H1 (cell line): ENCODE measurements at regions not wholly inside any gene's neighbourhood (a gene's known extent, or its start where the extent isn't known, plus 50 kb on each side); places are given as distances from the start of the nearest gene placed in this dataset.

Experiments used
- CTCF ChIA-PET: fragments of 300-600 bp; sonication (Branson Sonifier 250); formaldehyde crosslinking; loops from one replicate; lab custom pipeline; 2021; ENCODE audit not compliant: partially characterized antibody; lab: Charles Lee
- POLR2A ChIA-PET: fragments of 300-600 bp; sonication (Branson Sonifier 250); formaldehyde crosslinking; loops from one replicate; lab custom pipeline; 2021; ENCODE audit warnings: inconsistent platforms; ENCODE audit not compliant: partially characterized antibody; lab: Charles Lee
- DNase-seq, 2 experiments: peaks; one replicate each; pipeline versions ENCODE4 v3.0.0 to v3.0.0-alpha.2; 2010 to 2022; ENCODE audit warnings: low spot score in 2 of 2, low read depth in 1 of 2, mixed read lengths in 1 of 2
- FAIRE-seq: peaks from 2 replicates; lab custom pipeline; 2011; peaks lifted over from hg19 to GRCh38; lab: Jason Lieb, UNC
- H2AFZ ChIP-seq: 2 replicates; pipeline ENCODE4 v1.8.1; 2012; ENCODE audit warnings: low read length, inconsistent platforms
- H2AK5ac ChIP-seq: 2 replicates; pipeline ENCODE4 v1.6.1; 2013; ENCODE audit warnings: low read depth, low read length
- H2BK120ac ChIP-seq: replicated peaks from 2 replicates; pipeline ENCODE3; 2013; ENCODE audit warnings: low read depth, low read length, inconsistent platforms
- H2BK12ac ChIP-seq: 2 replicates; pipeline ENCODE4 v1.6.1; 2013; ENCODE audit warnings: low read depth, low read length
- H2BK15ac ChIP-seq: 2 replicates; pipeline ENCODE4 v1.6.1; 2013; ENCODE audit warnings: low read length
- H2BK20ac ChIP-seq: 2 replicates; pipeline ENCODE4 v1.6.1; 2013; ENCODE audit warnings: low read length
- H2BK5ac ChIP-seq: 2 replicates; pipeline ENCODE4 v1.6.1; 2013; ENCODE audit warnings: low read depth, low read length
- H3K14ac ChIP-seq: 2 replicates; pipeline ENCODE4 v1.6.1; 2013; ENCODE audit warnings: inconsistent platforms; ENCODE audit not compliant: insufficient read length
- H3K18ac ChIP-seq: 2 replicates; pipeline ENCODE4 v1.6.1; 2013; ENCODE audit warnings: low read length; ENCODE audit errors: extremely low read depth
- H3K23ac ChIP-seq: 2 replicates; pipeline ENCODE4 v1.6.1; 2013; ENCODE audit warnings: inconsistent platforms; ENCODE audit not compliant: insufficient read length
- H3K23me2 ChIP-seq: 2 replicates; pipeline ENCODE4 v1.6.1; 2013; ENCODE audit warnings: low read depth, low read length
- H3K27ac ChIP-seq: 2 replicates; pipeline ENCODE4 v1.6.1; 2011; ENCODE audit warnings: low read depth, low read length, inconsistent platforms
- H3K27me3 ChIP-seq, 4 experiments: replicated peaks in 1 of 4; 1 replicate in 1 of 4; 2 replicates in 3 of 4; pipeline versions ENCODE4 v1.6.1 to v1.8.1; 2011 to 2013; ENCODE audit warnings: low read length in 3 of 4, mild to moderate bottlenecking in 3 of 4, inconsistent platforms in 2 of 4, mixed read lengths in 2 of 4, moderate library complexity in 1 of 4; ENCODE audit not compliant: control insufficient read depth in 3 of 4, insufficient read depth in 3 of 4; ENCODE audit errors: extremely low read depth in 1 of 4
- H3K36me3 ChIP-seq, 4 experiments: 2 replicates each; pipeline versions ENCODE4 v1.6.1 to v1.8.1; 2011 to 2013; ENCODE audit warnings: mild to moderate bottlenecking in 4 of 4, low read length in 3 of 4, moderate library complexity in 2 of 4, control low read depth in 1 of 4, inconsistent platforms in 1 of 4; ENCODE audit not compliant: insufficient read depth in 4 of 4, control insufficient read depth in 2 of 4
- H3K4ac ChIP-seq: replicated peaks from 2 replicates; pipeline ENCODE3; 2013; ENCODE audit warnings: low read length, low read depth, mixed read lengths, inconsistent platforms; ENCODE audit not compliant: insufficient read length
- H3K4me1 ChIP-seq, 4 experiments: replicated peaks in 1 of 4; 1 replicate in 1 of 4; 2 replicates in 3 of 4; pipeline versions ENCODE4 v1.6.1 to v1.8.1; 2011 to 2013; ENCODE audit warnings: low read length in 3 of 4, inconsistent platforms in 2 of 4, mixed read lengths in 1 of 4; ENCODE audit not compliant: insufficient read depth in 4 of 4, control insufficient read depth in 3 of 4
- H3K4me2 ChIP-seq, 2 experiments: 2 replicates each; pipeline versions ENCODE4 v1.6.1 to v1.8.1; 2011 to 2013; ENCODE audit warnings: low read depth in 2 of 2, low read length in 2 of 2, control low read depth in 1 of 2, inconsistent platforms in 1 of 2, mild to moderate bottlenecking in 1 of 2; ENCODE audit not compliant: insufficient read depth in 1 of 2
- H3K4me3 ChIP-seq, 4 experiments: fragments of 200-600, 300-600 bp in 1 of 4; sonication (generic), shearing (Covaris generic), sonication (Bioruptor Twin) in 1 of 4; 2 replicates each; pipeline versions ENCODE4 v1.5.1 to v1.8.1; 2011 to 2016; ENCODE audit warnings: low read length in 4 of 4, low read depth in 3 of 4, control low read depth in 2 of 4, inconsistent platforms in 2 of 4, mild to moderate bottlenecking in 2 of 4, mixed read lengths in 1 of 4, moderate library complexity in 1 of 4; ENCODE audit not compliant: insufficient read depth in 2 of 4; ENCODE audit errors: extremely low read depth in 1 of 4
- H3K56ac ChIP-seq: replicated peaks from 2 replicates; pipeline ENCODE3; 2013; ENCODE audit warnings: low read depth, mild to moderate bottlenecking, mixed read lengths, low read length, inconsistent platforms; ENCODE audit not compliant: insufficient read length
- H3K79me1 ChIP-seq: 2 replicates; pipeline ENCODE4 v1.6.1; 2013; ENCODE audit warnings: low read depth, low read length, control low read depth
- H3K79me2 ChIP-seq, 2 experiments: 2 replicates each; pipeline versions ENCODE4 v1.6.1 to v1.8.1; 2012 to 2013; ENCODE audit warnings: low read length in 2 of 2, mild to moderate bottlenecking in 2 of 2, inconsistent platforms in 1 of 2; ENCODE audit not compliant: insufficient read depth in 2 of 2, control insufficient read depth in 1 of 2
- H3K9ac ChIP-seq, 4 experiments: replicated peaks in 1 of 4; 1 replicate in 1 of 4; 2 replicates in 3 of 4; pipeline versions ENCODE4 v1.6.1 to v1.8.1; 2011 to 2013; ENCODE audit warnings: low read depth in 3 of 4, low read length in 3 of 4, control low read depth in 2 of 4, mild to moderate bottlenecking in 2 of 4, moderate library complexity in 2 of 4, inconsistent platforms in 1 of 4; ENCODE audit errors: extremely low read depth in 1 of 4
- H3K9me3 ChIP-seq, 2 experiments: 2 replicates each; pipeline versions ENCODE4 v1.6.1 to v1.8.1; 2012 to 2013; ENCODE audit warnings: mild to moderate bottlenecking in 2 of 2, moderate library complexity in 2 of 2, control low read depth in 1 of 2, inconsistent platforms in 1 of 2, low read depth in 1 of 2, low read length in 1 of 2, mixed read lengths in 1 of 2; ENCODE audit not compliant: insufficient read depth in 2 of 2
- H4K20me1 ChIP-seq, 2 experiments: replicated peaks in 1 of 2; 2 replicates each; pipeline versions ENCODE3 to v1.8.1; 2011 to 2013; ENCODE audit warnings: inconsistent platforms in 2 of 2, low read length in 2 of 2, mild to moderate bottlenecking in 1 of 2; ENCODE audit not compliant: insufficient read depth in 2 of 2, control insufficient read depth in 1 of 2
- H4K5ac ChIP-seq: 2 replicates; pipeline ENCODE4 v1.6.1; 2013; ENCODE audit warnings: low read length, low read depth, mixed read lengths, inconsistent platforms; ENCODE audit not compliant: insufficient read length
- H4K8ac ChIP-seq: 2 replicates; pipeline ENCODE4 v1.8.0; 2013; ENCODE audit warnings: mild to moderate bottlenecking, moderate library complexity, low read length, inconsistent platforms; ENCODE audit not compliant: insufficient read depth; ENCODE audit errors: extremely low read depth
- H4K91ac ChIP-seq: replicated peaks from 2 replicates; pipeline ENCODE3; 2013; ENCODE audit warnings: low read length, mixed read lengths, inconsistent platforms; ENCODE audit not compliant: insufficient read length
- BACH1 ChIP-seq: IDR thresholded peaks from 2 replicates; pipeline ENCODE4 v1.6.1; 2012; ENCODE audit warnings: low read length, improper control_type of control experiment
- CEBPB ChIP-seq: IDR thresholded peaks from 2 replicates; pipeline ENCODE4 v1.6.1; 2012; ENCODE audit warnings: low read depth, low read length
- HDAC6 ChIP-seq: IDR thresholded peaks from one replicate; pipeline ENCODE4 v1.7.1; 2012; ENCODE audit warnings: low read depth, mild to moderate bottlenecking, inconsistent platforms, low read length, moderate library complexity
- RAD21 ChIP-seq, 2 experiments: IDR thresholded peaks in 1 of 2; conservative IDR thresholded peaks in 1 of 2; 2 replicates each; pipeline ENCODE4 v1.6.1; 2011; ENCODE audit warnings: low read depth in 2 of 2, low read length in 2 of 2, improper control_type of control experiment in 1 of 2, inconsistent platforms in 1 of 2, mild to moderate bottlenecking in 1 of 2, moderate library complexity in 1 of 2
- RFX5 ChIP-seq: IDR thresholded peaks from 2 replicates; pipeline ENCODE4 v1.6.1; 2011; ENCODE audit warnings: low read depth, low read length, improper control_type of control experiment, borderline replicate concordance
- RNF2 ChIP-seq: fragments of 200-900, 300-1000 bp; sonication (generic); IDR thresholded peaks from 2 replicates; pipeline ENCODE4 v1.7.1; 2016; ENCODE audit warnings: borderline replicate concordance, low read depth, mild to moderate bottlenecking, antibody characterized with exemption, low read length; ENCODE audit not compliant: poor library complexity, severe bottlenecking; ENCODE audit errors: missing control alignments
- SP1 ChIP-seq: IDR thresholded peaks from 2 replicates; pipeline ENCODE4 v1.6.1; 2011; ENCODE audit warnings: low read depth, low read length
- SRF ChIP-seq: IDR thresholded peaks from 2 replicates; pipeline ENCODE4 v1.6.1; 2011; ENCODE audit warnings: mild to moderate bottlenecking, low read depth, low read length, moderate library complexity
- TEAD4 ChIP-seq: IDR thresholded peaks from 2 replicates; pipeline ENCODE4 v1.6.1; 2012; ENCODE audit warnings: low read depth, low read length, inconsistent platforms, mixed read lengths
- WGBS, 2 experiments: shearing (Covaris generic) in 1 of 2; methylation state at CpG; one replicate each; pipeline versions ENCODE4 v1.1.6 to v1.1.7; 2013 to 2015; ENCODE audit warnings: low lambda C conversion rate in 2 of 2, mixed read lengths in 2 of 2, inconsistent platforms in 1 of 2, low coverage in 1 of 2, missing lambda C conversion rate in 1 of 2; ENCODE audit not compliant: insufficient replicate concordance in 2 of 2, insufficient coverage in 1 of 2, insufficient read length in 1 of 2; ENCODE audit errors: extremely low coverage in 1 of 2, missing lambda C conversion rate in 1 of 2; 5-methylcytosine and 5-hydroxymethylcytosine counted together

GRCh38 chr4:86472377-86473019, 112.6 kb upstream of the MAPK10 start:
- CTCF ChIA-PET: no interaction called here

More at GRCh38 chr4:86472377-86473019, 112.6 kb upstream of the MAPK10 start:
- POLR2A ChIA-PET: no interaction called here
- Histone ChIP-seq H3K9me3 (no peaks in the 10 kb centered on the region; a peak in 1 of 4 replicates), H3K14ac (no peak overlapping the region), H4K8ac (no peak overlapping the region), H3K18ac (no peak overlapping the region), H3K79me2 (no peaks in the 10 kb centered on the region), H3K4ac (peak overlapping the region; percentile 72), H3K4me1 (peaks cover 5 to 14% (median 10%) of the 10 kb centered on the region in 4 experiments; a peak in 6 of 7 replicates), H3K9ac (no peak overlapping the region), H3K4me3 (peak overlapping the region in 1 of 4 experiments; percentile 11; a peak in 1 of 8 replicates), H3K27me3 (no peaks in the 10 kb centered on the region), H2BK120ac (peak overlapping the region; percentile 92), H4K91ac (peak overlapping the region; percentile 61), H4K5ac (peak overlapping the region; percentile 8), H4K20me1 (no peaks in the 10 kb centered on the region), H2AFZ (no peak overlapping the region), H3K4me2 (0 out of 4 replicates have a peak overlapping the region, but pooled peaks of 1 of the 2 experiments have one; percentile 11), H3K27ac (no peak overlapping the region), H2BK15ac (0 out of 2 replicates have a peak overlapping the region, but pooled peaks have one; percentile 72), H2BK20ac (0 out of 2 replicates have a peak overlapping the region, but pooled peaks have one; percentile 90), H3K79me1 (no peaks in the 10 kb centered on the region), H3K56ac (no peak overlapping the region), H2BK5ac (peak overlapping the region; percentile 86; the same call in 1 of the 2 replicates), H2BK12ac (peak overlapping the region; percentile 94; the same call in 1 of the 2 replicates), H2AK5ac (no peak overlapping the region; the same call in 1 of the 2 replicates), H3K36me3 (no peaks in the 10 kb centered on the region), H3K23me2 (no peaks in the 10 kb centered on the region), H3K23ac (no peak overlapping the region)
- TF ChIP-seq SRF (no peak), TEAD4 (no peak), SP1 (no peak), HDAC6 (no peak), CEBPB (no peak), RNF2 (no peak), BACH1 (no peak), RAD21 (IDR thresholded peaks at IDR 0.05 in 1 of 2, conservative IDR thresholded peaks at IDR 0.05 in 1 of 2; ENCODE audit: low read depth in 2 of 2, low read length in 2 of 2) (no peak), RFX5 (no peak)
- DNase-seq (no peak), FAIRE-seq (no peak)
- WGBS, 2 experiments: 32% methylated on average over 1 of the region's 1 CpG; no CpG with 5 or more reads in 1 of the 2 experiments
